ENCODE measurements at regions not wholly inside any gene's neighbourhood (a gene's known extent, or its start where the extent isn't known, plus 50 kb on each side); places are given as distances from the start of the nearest gene placed in this dataset.

GRCh38 chr6:55696501-55696900 lies 117.5 kb upstream of the HMGCLL1 start:
- DNase-seq = no peak

GRCh38 chr6:55696041-55696440 lies 117.0 kb upstream of the HMGCLL1 start:
- DNase-seq = no peak

GRCh38 chr6:55694759-55695158 lies 115.8 kb upstream of the HMGCLL1 start:
- no peak for DNase-seq

- peak; percentile 48 for DNase-seq
Observed at GRCh38 chr6:55694148-55694547, 115.2 kb upstream of the HMGCLL1 start.

- DNase-seq = no peak
Observed at GRCh38 chr6:55679503-55679902, 100.5 kb upstream of the HMGCLL1 start.

GRCh38 chr6:55678330-55679224 lies 99.6 kb upstream of the HMGCLL1 start:
- no peak for DNase-seq

- no peak for DNase-seq
Observed at GRCh38 chr6:55676736-55677135, 97.7 kb upstream of the HMGCLL1 start.

- DNase-seq = no peak
Observed at GRCh38 chr6:55675941-55676340, 96.9 kb upstream of the HMGCLL1 start.

- no peak for DNase-seq
Observed at GRCh38 chr6:55674672-55675071, 95.7 kb upstream of the HMGCLL1 start.

GRCh38 chr6:55670850-55671413 lies 91.9 kb upstream of the HMGCLL1 start:
- DNase-seq = no peak

- no peak for DNase-seq
Observed at GRCh38 chr6:55669028-55669427, 90.0 kb upstream of the HMGCLL1 start.

- peak; percentile 4 for DNase-seq
Observed at GRCh38 chr6:55668591-55668990, 89.6 kb upstream of the HMGCLL1 start.

GRCh38 chr6:55667341-55667740 lies 88.3 kb upstream of the HMGCLL1 start:
- DNase-seq = no peak

GRCh38 chr6:55666606-55667225 lies 87.7 kb upstream of the HMGCLL1 start:
- DNase-seq = no peak

GRCh38 chr6:55666037-55666436 lies 87.0 kb upstream of the HMGCLL1 start:
- DNase-seq = no peak

- DNase-seq = no peak
Observed at GRCh38 chr6:55664591-55665587, 85.9 kb upstream of the HMGCLL1 start.

GRCh38 chr6:55663914-55664313 lies 84.9 kb upstream of the HMGCLL1 start:
- no peak for DNase-seq

- DNase-seq = peak; percentile 24
Observed at GRCh38 chr6:55659304-55659703, 80.3 kb upstream of the HMGCLL1 start.

GRCh38 chr6:55654445-55654844 lies 75.5 kb upstream of the HMGCLL1 start:
- DNase-seq = no peak

GRCh38 chr6:55652429-55652828 lies 73.4 kb upstream of the HMGCLL1 start:
- DNase-seq = no peak

- DNase-seq = no peak
Observed at GRCh38 chr6:55651015-55651414, 72.0 kb upstream of the HMGCLL1 start.

GRCh38 chr6:55643861-55644260 lies 64.9 kb upstream of the HMGCLL1 start:
- DNase-seq = peak; percentile 33

GRCh38 chr6:55642366-55642765 lies 63.4 kb upstream of the HMGCLL1 start:
- DNase-seq = no peak
